HG03135 (cell line): ENCODE measurements at regions not wholly inside any gene's neighbourhood (a gene's known extent, or its start where the extent isn't known, plus 50 kb on each side); places are given as distances from the start of the nearest gene placed in this dataset.

Experiments used
- ATAC-seq: cut with Tn5 transposase; IDR thresholded peaks from one replicate; pipeline ENCODE4 v1.9.1; 2021; ENCODE audit warnings: mild to moderate bottlenecking, moderate library complexity; ENCODE audit not compliant: unreplicated experiment

GRCh38 chr20:21902391-21902790, 196.9 kb downstream of the PAX1 start:
- ATAC-seq, result no peak

- no peak for ATAC-seq
These were observed 196.2 kb downstream of the PAX1 start for GRCh38 chr20:21901470-21902275.

- ATAC-seq, result no peak
These were observed 195.0 kb downstream of the PAX1 start for GRCh38 chr20:21900431-21900830.

GRCh38 chr20:21874921-21875320, 169.5 kb downstream of the PAX1 start:
- ATAC-seq, result no peak

GRCh38 chr20:21874127-21874526, 168.7 kb downstream of the PAX1 start:
- no peak for ATAC-seq

GRCh38 chr20:21873291-21873690, 167.8 kb downstream of the PAX1 start:
- no peak for ATAC-seq

- no peak for ATAC-seq
These were observed 162.3 kb downstream of the PAX1 start for GRCh38 chr20:21867811-21868210.

GRCh38 chr20:21867353-21867752, 161.9 kb downstream of the PAX1 start:
- no peak for ATAC-seq

GRCh38 chr20:21862956-21863355, 157.5 kb downstream of the PAX1 start:
- ATAC-seq, result no peak

- no peak for ATAC-seq
These were observed 156.9 kb downstream of the PAX1 start for GRCh38 chr20:21862259-21862946.

- no peak for ATAC-seq
These were observed 135.5 kb downstream of the PAX1 start for GRCh38 chr20:21840991-21841390.

- no peak for ATAC-seq
These were observed 134.5 kb downstream of the PAX1 start for GRCh38 chr20:21839982-21840381.

GRCh38 chr20:21836346-21836745, 130.9 kb downstream of the PAX1 start:
- ATAC-seq, result no peak

- no peak for ATAC-seq
These were observed 129.6 kb downstream of the PAX1 start for GRCh38 chr20:21835042-21835441.

- no peak for ATAC-seq
These were observed 127.2 kb downstream of the PAX1 start for GRCh38 chr20:21832442-21833385.

GRCh38 chr20:21826976-21827375, 121.5 kb downstream of the PAX1 start:
- ATAC-seq, result no peak

GRCh38 chr20:21821358-21821757, 115.9 kb downstream of the PAX1 start:
- ATAC-seq, result no peak

GRCh38 chr20:21820688-21821087, 115.2 kb downstream of the PAX1 start:
- no peak for ATAC-seq

- no peak for ATAC-seq
These were observed 114.6 kb downstream of the PAX1 start for GRCh38 chr20:21820045-21820444.

- ATAC-seq, result no peak
These were observed 106.9 kb downstream of the PAX1 start for GRCh38 chr20:21812379-21812778.

GRCh38 chr20:21809961-21810523, 104.6 kb downstream of the PAX1 start:
- ATAC-seq, result no peak
